SU-DHL-6 (cell line): ENCODE measurements at regions not wholly inside any gene's neighbourhood (a gene's known extent, or its start where the extent isn't known, plus 50 kb on each side); places are given as distances from the start of the nearest gene placed in this dataset.

Source experiments
- EZH2phosphoT487 ChIP-seq: fragments of 200-600 bp; sonication (generic), shearing (Covaris generic); conservative IDR thresholded peaks from 2 replicates; pipeline ENCODE4 v1.6.1; 2018; ENCODE audit warnings: mild to moderate bottlenecking, antibody characterized with exemption, low read length, moderate library complexity, mixed read lengths
- TF ChIP-seq, protein P1 (sequence below): fragments of 200-600 bp; sonication (generic); IDR thresholded peaks from one replicate; pipeline ENCODE4 v1.5.1; 2017; ENCODE audit warnings: antibody characterized with exemption, mild to moderate bottlenecking, low read length, moderate library complexity; ENCODE audit not compliant: insufficient read depth, poor library complexity, severe bottlenecking

- TF ChIP-seq, protein P1, sequence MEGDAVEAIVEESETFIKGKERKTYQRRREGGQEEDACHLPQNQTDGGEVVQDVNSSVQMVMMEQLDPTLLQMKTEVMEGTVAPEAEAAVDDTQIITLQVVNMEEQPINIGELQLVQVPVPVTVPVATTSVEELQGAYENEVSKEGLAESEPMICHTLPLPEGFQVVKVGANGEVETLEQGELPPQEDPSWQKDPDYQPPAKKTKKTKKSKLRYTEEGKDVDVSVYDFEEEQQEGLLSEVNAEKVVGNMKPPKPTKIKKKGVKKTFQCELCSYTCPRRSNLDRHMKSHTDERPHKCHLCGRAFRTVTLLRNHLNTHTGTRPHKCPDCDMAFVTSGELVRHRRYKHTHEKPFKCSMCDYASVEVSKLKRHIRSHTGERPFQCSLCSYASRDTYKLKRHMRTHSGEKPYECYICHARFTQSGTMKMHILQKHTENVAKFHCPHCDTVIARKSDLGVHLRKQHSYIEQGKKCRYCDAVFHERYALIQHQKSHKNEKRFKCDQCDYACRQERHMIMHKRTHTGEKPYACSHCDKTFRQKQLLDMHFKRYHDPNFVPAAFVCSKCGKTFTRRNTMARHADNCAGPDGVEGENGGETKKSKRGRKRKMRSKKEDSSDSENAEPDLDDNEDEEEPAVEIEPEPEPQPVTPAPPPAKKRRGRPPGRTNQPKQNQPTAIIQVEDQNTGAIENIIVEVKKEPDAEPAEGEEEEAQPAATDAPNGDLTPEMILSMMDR = no peak
- no peak for TF ChIP-seq EZH2phosphoT487
Measured at GRCh38 chr16:86347916-86348555, 162.3 kb upstream of the FOXF1 start.
